ENCODE measurements at regions not wholly inside any gene's neighbourhood (a gene's known extent, or its start where the extent isn't known, plus 50 kb on each side); places are given as distances from the start of the nearest gene placed in this dataset.

DNA sequence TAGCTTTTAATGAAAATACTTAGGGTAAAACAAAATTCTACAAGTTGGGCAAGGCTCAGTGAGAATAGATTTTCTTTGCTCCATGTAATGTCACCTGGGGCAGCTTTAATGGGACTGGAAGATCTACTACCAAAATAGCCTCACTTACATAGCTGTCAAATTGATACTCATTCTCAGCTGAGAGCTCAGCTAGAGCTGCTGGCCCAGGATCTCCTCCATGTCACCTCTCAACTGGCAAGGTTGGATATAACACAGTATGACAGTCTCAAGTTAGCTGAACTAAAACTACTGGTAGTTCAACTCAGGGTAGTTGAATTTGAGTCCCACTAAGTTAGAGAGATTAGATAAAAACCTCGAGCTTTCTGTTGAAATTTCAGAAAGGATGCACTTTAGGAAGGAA lies 218.5 kb upstream of the PLSCR5 start:
- H3K4me1 ChIP-seq (ENCODE audit: control insufficient read depth, insufficient read depth, low read length): no peaks in the 10 kb centered on the region
- no peak overlapping the region for H4K5ac ChIP-seq (ENCODE audit: low read depth, low read length)
- H2BK120ac ChIP-seq (ENCODE audit: low read depth, low read length): no peak overlapping the region
- CTCF ChIA-PET: interaction anchor here (0.6 kb wide), 1 partner anchor 67 kb away, joined by 3 read pairs; no protein-coding TSS in a partner anchor
- H3K4me3 ChIP-seq (ENCODE audit: insufficient read depth, low read depth, low read length): no peak overlapping the region
- H3K27ac ChIP-seq (ENCODE audit: insufficient read depth, low read length): no peak overlapping the region
- no peak overlapping the region for H2BK5ac ChIP-seq (ENCODE audit: low read depth, low read length, poor library complexity, severe bottlenecking)
- WGBS, 2 experiments (ENCODE audit: extremely low coverage in 2 of 2, insufficient read length in 1 of 2): no CpG with 5 or more reads among the region's 1 CpG
- no peak overlapping the region for H3K18ac ChIP-seq (ENCODE audit: low read depth, low read length)
- H3K27me3 ChIP-seq (ENCODE audit: control insufficient read depth, insufficient read depth, low read length): no peaks in the 10 kb centered on the region
- no peak overlapping the region for H4K91ac ChIP-seq (ENCODE audit: insufficient read depth, low read depth, low read length)
- no peak overlapping the region for H2AK9ac ChIP-seq (replicated peaks; ENCODE audit: low read depth, low read length, poor library complexity)
- no peaks in the 10 kb centered on the region for H3K9me1 ChIP-seq (ENCODE audit: insufficient read depth, low read length)
- no peaks in the 10 kb centered on the region for H3K79me1 ChIP-seq (ENCODE audit: low read depth in 1 of 2, low read length in 2 of 2)
- no TSS peak for BruUV-seq (replicated peaks)
- in situ Hi-C loops (cut with MboI; ENCODE audit: low sequenced_read_pairs) (no loop called here), dilution Hi-C loops (cut with HindIII; ENCODE audit: low sequenced_read_pairs, unreplicated experiment) (no loop called here), intact Hi-C loops (cut with micrococcal nuclease) (no loop called here)
- H3K4ac ChIP-seq (ENCODE audit: low read depth, low read length): no peak overlapping the region
- no peak overlapping the region for H4K8ac ChIP-seq (ENCODE audit: low read depth in 2 of 2, low read length in 2 of 2)
- ATAC-seq (ENCODE audit: low read depth): no peak
- no peak overlapping the region for H3K4me2 ChIP-seq (ENCODE audit: low read depth, low read length)
- no peak overlapping the region for H3K56ac ChIP-seq (ENCODE audit: extremely low read depth, insufficient read depth, low read length)
- no peak for DNase-seq
- no peak overlapping the region for H2BK15ac ChIP-seq (ENCODE audit: low read depth, low read length)
- H3K23ac ChIP-seq (ENCODE audit: low read depth, low read length): no peak overlapping the region
- H3K9ac ChIP-seq (ENCODE audit: low read depth, low read length): no peak overlapping the region
- H2AK5ac ChIP-seq (ENCODE audit: low read depth, low read length): no peak overlapping the region
- H3K14ac ChIP-seq (replicated peaks; ENCODE audit: low read depth, low read length): no peak overlapping the region
- H3K36me3 ChIP-seq (ENCODE audit: control insufficient read depth, insufficient read depth, low read length): no peaks in the 10 kb centered on the region
- POLR2A ChIA-PET (ENCODE audit: unreplicated experiment): no interaction called here
- H4K20me1 ChIP-seq (ENCODE audit: insufficient read depth, low read length): no peaks in the 10 kb centered on the region
- TF ChIP-seq BHLHE40 (IDR thresholded peaks at IDR 0.05; ENCODE audit: low read depth, low read length) (no peak), NFE2L2 (IDR thresholded peaks at IDR 0.05; ENCODE audit: low read depth, low read length) (no peak), RAD21 (IDR thresholded peaks at IDR 0.05; ENCODE audit: low read length) (no peak), MAZ (IDR thresholded peaks at IDR 0.05; ENCODE audit: borderline replicate concordance, low read depth, low read length) (no peak), MXI1 (IDR thresholded peaks at IDR 0.05; ENCODE audit: borderline replicate concordance, low read depth, low read length) (no peak), CTCF (conservative IDR thresholded peaks at IDR 0.05; ENCODE audit: low read depth, low read length) (no peak), CHD1 (IDR thresholded peaks at IDR 0.05; ENCODE audit: low read depth, low read length) (no peak), CEBPB (IDR thresholded peaks at IDR 0.05; ENCODE audit: low read depth, low read length) (no peak), MAFK (IDR thresholded peaks at IDR 0.05; ENCODE audit: low read depth, low read length) (no peak), RCOR1 (IDR thresholded peaks at IDR 0.05; ENCODE audit: insufficient replicate concordance, low read length) (no peak), SMC3 (IDR thresholded peaks at IDR 0.05; ENCODE audit: low read depth, low read length) (no peak), FOS (IDR thresholded peaks at IDR 0.05; ENCODE audit: low read depth, low read length) (no peak)
- H2AFZ ChIP-seq (replicated peaks; ENCODE audit: low read length, poor library complexity): no peak overlapping the region
- no peak overlapping the region for H2BK20ac ChIP-seq (ENCODE audit: low read depth, low read length)
- H3K9me3 ChIP-seq (ENCODE audit: control insufficient read depth, insufficient read depth, low read length): no peaks in the 10 kb centered on the region
